HCT116 (cell line): ENCODE measurements at regions not wholly inside any gene's neighbourhood (a gene's known extent, or its start where the extent isn't known, plus 50 kb on each side); places are given as distances from the start of the nearest gene placed in this dataset.

Experiments
- ATAC-seq: fragments of 200-7000 bp; cut with Tn5 transposase; 2 replicates; pipeline ENCODE4 v1.9.1; 2020; ENCODE audit warnings: mild to moderate bottlenecking, moderate library complexity
- BruUV-seq: library from RNA; stranded (reverse); fragments of 400-500 nt; replicated peaks from 2 replicates; lab custom pipeline; 2021; lab: Mats Ljungman, UMichigan
- CTCF ChIA-PET: fragments of 300-600 bp; sonication (Branson Sonifier 250); formaldehyde crosslinking; loops from one replicate; lab custom pipeline; 2021; ENCODE audit warnings: antibody characterized with exemption; lab: Charles Lee
- POLR2A ChIA-PET: fragments of 300-600, 350-600 bp; sonication (Branson Sonifier 250); formaldehyde crosslinking; loops from one replicate; lab custom pipeline; 2021; ENCODE audit warnings: antibody characterized with exemption; lab: Charles Lee
- RAD21 ChIA-PET, 2 experiments: fragments of 300-600 bp; sonication (Branson Sonifier 250); formaldehyde crosslinking; loops; one replicate each; lab custom pipeline; 2023; ENCODE audit warnings: low total read pairs in 2 of 2; ENCODE audit not compliant: uncharacterized antibody in 2 of 2, unreplicated experiment in 2 of 2, low non-redundant PET in 1 of 2; lab: Charles Lee
- DNase-seq: peaks from one replicate; pipeline ENCODE4 v3.0.0-alpha.2; 2010; ENCODE audit warnings: low read depth, low spot score
- H2AFZ ChIP-seq: fragments of 200-600 bp; shearing (Covaris generic), sonication (generic); 2 replicates; pipeline ENCODE4 v1.6.1; 2017; ENCODE audit warnings: low read depth, mixed run types, mixed read lengths, antibody characterized with exemption, low read length; ENCODE audit not compliant: poor library complexity, severe bottlenecking
- H3K27ac ChIP-seq: 2 replicates; pipeline ENCODE4 v1.5.1; 2012; ENCODE audit warnings: low read depth, low read length
- H3K27me3 ChIP-seq: fragments of 200-600 bp; sonication (generic); 2 replicates; pipeline ENCODE4 v1.6.1; 2016; ENCODE audit warnings: mixed run types, low read length, mixed read lengths; ENCODE audit not compliant: insufficient read depth
- H3K36me3 ChIP-seq, 2 experiments: fragments of 200-500 bp in 1 of 2; fragments of 200-600 bp in 1 of 2; sonication (Bioruptor generic) in 1 of 2; sonication (generic) in 1 of 2; 2 replicates each; pipeline versions ENCODE4 v1.5.1 to v1.6.1; 2014 to 2016; ENCODE audit warnings: low read length in 2 of 2, inconsistent platforms in 1 of 2, mixed read lengths in 1 of 2, mixed run types in 1 of 2; ENCODE audit not compliant: insufficient read depth in 2 of 2, control insufficient read depth in 1 of 2
- H3K4me1 ChIP-seq, 2 experiments: fragments of 200-600 bp in 1 of 2; sonication (generic) in 1 of 2; 2 replicates each; pipeline versions ENCODE4 v1.5.1 to v1.6.1; 2012 to 2017; ENCODE audit warnings: low read length in 2 of 2, inconsistent platforms in 1 of 2, mild to moderate bottlenecking in 1 of 2, mixed read lengths in 1 of 2, mixed run types in 1 of 2, moderate library complexity in 1 of 2; ENCODE audit not compliant: insufficient read depth in 2 of 2, control insufficient read depth in 1 of 2
- H3K4me2 ChIP-seq: fragments of 200-600 bp; sonication (generic); 2 replicates; pipeline ENCODE4 v1.6.1; 2017; ENCODE audit warnings: mixed run types, low read length, mixed read lengths
- H3K4me3 ChIP-seq, 2 experiments: fragments of 200-600 bp in 1 of 2; sonication (generic) in 1 of 2; replicated peaks in 1 of 2; 2 replicates each; pipeline ENCODE4 v1.5.1; 2011 to 2016; ENCODE audit warnings: low read length in 2 of 2, control low read depth in 1 of 2, low read depth in 1 of 2, mild to moderate bottlenecking in 1 of 2, mixed read lengths in 1 of 2, mixed run types in 1 of 2
- H3K79me2 ChIP-seq: fragments of 200-600 bp; sonication (generic); 2 replicates; pipeline ENCODE4 v1.6.1; 2017; ENCODE audit warnings: mild to moderate bottlenecking, mixed run types, low read length, moderate library complexity, mixed read lengths; ENCODE audit not compliant: insufficient read depth
- H3K9ac ChIP-seq: fragments of 200-600 bp; sonication (generic); 2 replicates; pipeline ENCODE4 v1.6.1; 2016; ENCODE audit warnings: low read length, mixed read lengths
- H3K9me2 ChIP-seq: fragments of 200-600 bp; sonication (generic), shearing (Covaris generic); 2 replicates; pipeline ENCODE4 v1.6.1; 2017; ENCODE audit warnings: mixed run types, mild to moderate bottlenecking, moderate library complexity; ENCODE audit not compliant: insufficient read depth
- H3K9me3 ChIP-seq, 2 experiments: fragments of 200-500 bp in 1 of 2; fragments of 200-600 bp in 1 of 2; sonication (Bioruptor generic) in 1 of 2; sonication (generic) in 1 of 2; 2 replicates each; pipeline ENCODE4 v1.6.1; 2014 to 2017; ENCODE audit warnings: low read length in 2 of 2, mixed read lengths in 2 of 2, inconsistent platforms in 1 of 2, low read depth in 1 of 2, mild to moderate bottlenecking in 1 of 2, mixed run types in 1 of 2, moderate library complexity in 1 of 2; ENCODE audit not compliant: control insufficient read depth in 1 of 2, insufficient read depth in 1 of 2
- H4K20me1 ChIP-seq: fragments of 200-600 bp; sonication (generic), shearing (Covaris generic); 2 replicates; pipeline ENCODE4 v1.6.1; 2017; ENCODE audit warnings: mixed run types, mild to moderate bottlenecking, moderate library complexity; ENCODE audit not compliant: insufficient read depth
- CBX3 ChIP-seq: IDR thresholded peaks from 2 replicates; pipeline ENCODE4 v1.6.1; 2012; ENCODE audit warnings: low read depth
- CEBPB ChIP-seq: IDR thresholded peaks from 2 replicates; pipeline ENCODE4 v1.6.1; 2012; ENCODE audit warnings: low read depth
- EGR1 ChIP-seq: IDR thresholded peaks from 2 replicates; pipeline ENCODE4 v1.6.1; 2012; ENCODE audit warnings: low read depth
- JUND ChIP-seq: IDR thresholded peaks from 2 replicates; pipeline ENCODE4 v1.6.1; 2012
- POLR2A ChIP-seq: IDR thresholded peaks from 2 replicates; pipeline ENCODE4 v1.7.0; 2011; ENCODE audit warnings: borderline replicate concordance; ENCODE audit not compliant: insufficient read depth, insufficient read length; ENCODE audit errors: extremely low read depth
- POLR2AphosphoS5 ChIP-seq: IDR thresholded peaks from 2 replicates; pipeline ENCODE4 v1.6.1; 2011; ENCODE audit warnings: mild to moderate bottlenecking, low read depth, low read length, moderate library complexity
- SIN3A ChIP-seq: IDR thresholded peaks from 2 replicates; pipeline ENCODE4 v1.6.1; 2012; ENCODE audit warnings: low read depth
- SP1 ChIP-seq: IDR thresholded peaks from 2 replicates; pipeline ENCODE4 v1.6.1; 2012; ENCODE audit warnings: low read depth
- SRF ChIP-seq: IDR thresholded peaks from 2 replicates; pipeline ENCODE4 v1.6.1; 2012; ENCODE audit warnings: low read depth
- YY1 ChIP-seq: IDR thresholded peaks from 2 replicates; pipeline ENCODE4 v1.6.1; 2011; ENCODE audit warnings: low read length, low read depth, moderate library complexity, mild to moderate bottlenecking; ENCODE audit not compliant: insufficient replicate concordance; ENCODE audit errors: extremely low read depth
- ZNF274 ChIP-seq: fragments of 200-500 bp; sonication (Bioruptor generic); IDR thresholded peaks from 2 replicates; pipeline ENCODE4 v1.6.1; 2014; ENCODE audit warnings: mild to moderate bottlenecking, low read depth, low read length, inconsistent platforms
- intact Hi-C: fragments of 100-400 bp; cut with micrococcal nuclease; formaldehyde crosslinking; loops from 2 replicates; pipeline ENCODE4 v1.10.0; 2022
- TF ChIP-seq, protein P1 (sequence below): IDR thresholded peaks from 2 replicates; pipeline ENCODE4 v1.6.1; 2011; ENCODE audit warnings: mild to moderate bottlenecking, low read length, moderate library complexity; ENCODE audit not compliant: insufficient replicate concordance; ENCODE audit errors: extremely low read depth
- TF ChIP-seq, protein P2 (sequence below), 3 experiments: fragments of 200-600 bp in 1 of 3; sonication (generic) in 1 of 3; IDR thresholded peaks in 2 of 3; conservative IDR thresholded peaks in 1 of 3; 2 replicates each; pipeline ENCODE4 v1.5.1; 2012 to 2017; ENCODE audit warnings: low read depth in 2 of 3, low read length in 2 of 3, antibody characterized with exemption in 1 of 3, borderline replicate concordance in 1 of 3, control low read depth in 1 of 3, mild to moderate bottlenecking in 1 of 3, mixed read lengths in 1 of 3, mixed run types in 1 of 3, moderate library complexity in 1 of 3; ENCODE audit not compliant: insufficient read depth in 1 of 3

DNA sequence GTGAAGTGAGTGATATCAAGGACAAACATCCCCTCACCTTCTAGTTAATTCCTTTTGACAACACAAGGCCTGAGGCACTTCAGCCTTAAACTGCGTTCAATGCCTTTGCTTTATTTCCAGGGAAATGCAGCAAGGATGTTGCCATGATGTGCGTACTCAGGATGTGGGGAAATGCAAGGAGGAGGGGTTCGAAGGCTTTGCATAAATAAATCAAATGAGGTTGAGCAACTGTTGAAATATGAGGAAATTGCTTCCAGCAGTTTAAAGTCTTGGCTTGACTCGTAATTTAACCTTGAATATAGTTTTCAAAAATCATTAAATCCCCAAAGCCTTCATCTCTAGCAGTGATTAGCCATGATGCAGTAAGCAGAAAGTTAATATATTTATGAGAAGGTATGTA, 81.8 kb upstream of the CCL2 start:
- RAD21 ChIA-PET, result no interaction called here

DNA sequence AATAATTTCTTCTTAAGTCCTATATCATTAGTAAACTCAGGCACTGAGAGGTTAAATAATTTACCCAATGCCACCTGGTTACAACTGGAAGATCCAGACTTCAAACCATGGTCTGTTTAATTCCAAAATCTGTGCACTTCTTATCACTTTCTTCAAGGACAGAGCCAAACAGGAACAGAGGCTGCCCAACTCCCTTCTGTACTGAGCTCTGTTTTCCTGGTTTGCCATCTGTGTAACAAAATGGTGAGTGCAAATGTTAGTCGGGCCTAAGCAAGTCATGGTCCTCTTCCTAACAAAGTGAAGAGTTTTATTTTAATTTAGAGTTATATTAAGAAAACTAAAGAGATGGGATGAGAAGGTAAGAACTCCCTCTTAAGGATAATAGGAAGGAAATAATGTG, 80.6 kb upstream of the CCL2 start:
- ATAC-seq (no peak), DNase-seq (no peak)
- Histone ChIP-seq H3K36me3 (no peaks in the 10 kb centered on the region), H3K4me2 (no peak overlapping the region), H3K79me2 (no peaks in the 10 kb centered on the region), H3K4me3 (no peak overlapping the region), H3K9me2 (no peaks in the 10 kb centered on the region), H3K27ac (no peak overlapping the region), H2AFZ (no peak overlapping the region), H3K9ac (no peak overlapping the region), H3K9me3 (no peaks in the 10 kb centered on the region), H3K27me3 (no peaks in the 10 kb centered on the region), H4K20me1 (no peaks in the 10 kb centered on the region), H3K4me1 (no peaks in the 10 kb centered on the region)
- no TSS peak for BruUV-seq
- RAD21 ChIA-PET, result no interaction called here
- CTCF ChIA-PET, result no interaction called here
- POLR2A ChIA-PET, result no interaction called here
- intact Hi-C loops, result no loop called here
- TF ChIP-seq SP1 (no peak), CEBPB (no peak), POLR2A (no peak), ZNF274 (no peak), POLR2AphosphoS5 (no peak), SIN3A (no peak), SRF (no peak), YY1 (no peak), CBX3 (no peak), JUND (no peak)
- TF ChIP-seq, protein P1, sequence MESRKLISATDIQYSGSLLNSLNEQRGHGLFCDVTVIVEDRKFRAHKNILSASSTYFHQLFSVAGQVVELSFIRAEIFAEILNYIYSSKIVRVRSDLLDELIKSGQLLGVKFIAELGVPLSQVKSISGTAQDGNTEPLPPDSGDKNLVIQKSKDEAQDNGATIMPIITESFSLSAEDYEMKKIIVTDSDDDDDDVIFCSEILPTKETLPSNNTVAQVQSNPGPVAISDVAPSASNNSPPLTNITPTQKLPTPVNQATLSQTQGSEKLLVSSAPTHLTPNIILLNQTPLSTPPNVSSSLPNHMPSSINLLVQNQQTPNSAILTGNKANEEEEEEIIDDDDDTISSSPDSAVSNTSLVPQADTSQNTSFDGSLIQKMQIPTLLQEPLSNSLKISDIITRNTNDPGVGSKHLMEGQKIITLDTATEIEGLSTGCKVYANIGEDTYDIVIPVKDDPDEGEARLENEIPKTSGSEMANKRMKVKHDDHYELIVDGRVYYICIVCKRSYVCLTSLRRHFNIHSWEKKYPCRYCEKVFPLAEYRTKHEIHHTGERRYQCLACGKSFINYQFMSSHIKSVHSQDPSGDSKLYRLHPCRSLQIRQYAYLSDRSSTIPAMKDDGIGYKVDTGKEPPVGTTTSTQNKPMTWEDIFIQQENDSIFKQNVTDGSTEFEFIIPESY, result no peak
- TF ChIP-seq, protein P2, sequence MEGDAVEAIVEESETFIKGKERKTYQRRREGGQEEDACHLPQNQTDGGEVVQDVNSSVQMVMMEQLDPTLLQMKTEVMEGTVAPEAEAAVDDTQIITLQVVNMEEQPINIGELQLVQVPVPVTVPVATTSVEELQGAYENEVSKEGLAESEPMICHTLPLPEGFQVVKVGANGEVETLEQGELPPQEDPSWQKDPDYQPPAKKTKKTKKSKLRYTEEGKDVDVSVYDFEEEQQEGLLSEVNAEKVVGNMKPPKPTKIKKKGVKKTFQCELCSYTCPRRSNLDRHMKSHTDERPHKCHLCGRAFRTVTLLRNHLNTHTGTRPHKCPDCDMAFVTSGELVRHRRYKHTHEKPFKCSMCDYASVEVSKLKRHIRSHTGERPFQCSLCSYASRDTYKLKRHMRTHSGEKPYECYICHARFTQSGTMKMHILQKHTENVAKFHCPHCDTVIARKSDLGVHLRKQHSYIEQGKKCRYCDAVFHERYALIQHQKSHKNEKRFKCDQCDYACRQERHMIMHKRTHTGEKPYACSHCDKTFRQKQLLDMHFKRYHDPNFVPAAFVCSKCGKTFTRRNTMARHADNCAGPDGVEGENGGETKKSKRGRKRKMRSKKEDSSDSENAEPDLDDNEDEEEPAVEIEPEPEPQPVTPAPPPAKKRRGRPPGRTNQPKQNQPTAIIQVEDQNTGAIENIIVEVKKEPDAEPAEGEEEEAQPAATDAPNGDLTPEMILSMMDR (IDR thresholded peaks at IDR 0.05 in 2 of 3, conservative IDR thresholded peaks at IDR 0.05 in 1 of 3; ENCODE audit: borderline replicate concordance in 1 of 3, insufficient read depth in 1 of 3, low read depth in 2 of 3, low read length in 2 of 3), result no peak

More for the DNA sequence above, 81.8 kb upstream of the CCL2 start:
- DNase-seq (no peak), ATAC-seq (no peak)
- Histone ChIP-seq H3K36me3 (no peaks in the 10 kb centered on the region), H3K4me1 (no peaks in the 10 kb centered on the region), H3K9ac (no peak overlapping the region), H3K79me2 (no peaks in the 10 kb centered on the region), H3K27ac (no peak overlapping the region), H3K9me3 (no peaks in the 10 kb centered on the region), H4K20me1 (no peaks in the 10 kb centered on the region), H3K4me2 (no peak overlapping the region)
- BruUV-seq, result no TSS peak
- CTCF ChIA-PET, result no interaction called here
- intact Hi-C loops, result no loop called here
- TF ChIP-seq EGR1 (no peak), POLR2A (no peak), POLR2AphosphoS5 (no peak)
- TF ChIP-seq, protein P2 (IDR thresholded peaks at IDR 0.05 in 2 of 3, conservative IDR thresholded peaks at IDR 0.05 in 1 of 3; ENCODE audit: borderline replicate concordance in 1 of 3, insufficient read depth in 1 of 3, low read depth in 2 of 3, low read length in 2 of 3), result no peak
- TF ChIP-seq, all 23 proteins: peak for 0
- Histone ChIP-seq H3K9me2 (no peaks in the 10 kb centered on the region), H3K4me3 (no peak overlapping the region), H3K27me3 (no peaks in the 10 kb centered on the region), H2AFZ (no peak overlapping the region)
- POLR2A ChIA-PET, result no interaction called here
